Nephron (organoid): ENCODE measurements at regions not wholly inside any gene's neighbourhood (a gene's known extent, or its start where the extent isn't known, plus 50 kb on each side); places are given as distances from the start of the nearest gene placed in this dataset.

Experiments used
- H3K27ac Mint-ChIP-seq, 3 experiments: 2 replicates each; pipeline ENCODE4 v1.8.0; 2020; ENCODE audit warnings: mixed read lengths in 3 of 3, mild to moderate bottlenecking in 2 of 3, moderate library complexity in 1 of 3
- H3K27me3 Mint-ChIP-seq: 2 replicates; pipeline ENCODE4 v1.8.0; 2021; ENCODE audit warnings: low read depth, mild to moderate bottlenecking, moderate library complexity, mixed read lengths
- H3K36me3 Mint-ChIP-seq: 2 replicates; pipeline ENCODE4 v1.8.0; 2020; ENCODE audit warnings: low read depth, mixed read lengths
- H3K4me1 Mint-ChIP-seq: 2 replicates; pipeline ENCODE4 v1.8.0; 2020; ENCODE audit warnings: mixed read lengths
- H3K4me3 Mint-ChIP-seq, 3 experiments: 2 replicates each; pipeline ENCODE4 v1.8.0; 2020; ENCODE audit warnings: mild to moderate bottlenecking in 3 of 3, mixed read lengths in 3 of 3, moderate library complexity in 2 of 3
- H3K9me3 Mint-ChIP-seq: 2 replicates; pipeline ENCODE4 v1.8.0; 2020; ENCODE audit warnings: mixed read lengths
- TF ChIP-seq, protein P1 (sequence below), 3 experiments: fragments of 200-600 bp; sonication (generic); IDR thresholded peaks; one replicate each; pipeline ENCODE4 v1.5.0; 2021; ENCODE audit warnings: antibody characterized with exemption in 3 of 3; ENCODE audit not compliant: unreplicated experiment in 3 of 3

DNA sequence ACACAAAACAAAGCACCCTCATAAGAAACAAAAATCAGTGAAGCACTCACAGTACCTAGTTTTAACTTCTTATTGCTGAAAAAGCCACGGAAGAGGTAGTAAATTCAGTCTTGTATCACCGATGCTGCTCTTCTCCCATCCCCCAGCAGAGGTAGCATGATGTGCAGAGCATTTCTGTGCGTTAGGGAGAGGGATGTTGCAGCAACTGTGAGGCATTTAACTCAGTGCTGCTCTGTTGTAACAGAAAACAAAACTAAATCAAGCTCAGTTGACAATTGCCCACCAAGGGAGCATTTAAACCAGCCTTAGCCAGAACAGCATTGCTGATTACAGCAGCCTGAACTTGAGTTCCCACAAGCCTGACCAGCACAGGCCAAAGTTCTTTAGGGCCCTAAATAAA, 1279.7 kb upstream of the ADGRL3 start:
- Mint-ChIP-seq H3K4me3 (no peak overlapping the region), H3K36me3 (no peaks in the 10 kb centered on the region), H3K4me1 (no peaks in the 10 kb centered on the region), H3K27ac (peak overlapping the region in 1 of 3 experiments; percentile 40), H3K9me3 (no peaks in the 10 kb centered on the region), H3K27me3 (no peaks in the 10 kb centered on the region)
- TF ChIP-seq, protein P1, sequence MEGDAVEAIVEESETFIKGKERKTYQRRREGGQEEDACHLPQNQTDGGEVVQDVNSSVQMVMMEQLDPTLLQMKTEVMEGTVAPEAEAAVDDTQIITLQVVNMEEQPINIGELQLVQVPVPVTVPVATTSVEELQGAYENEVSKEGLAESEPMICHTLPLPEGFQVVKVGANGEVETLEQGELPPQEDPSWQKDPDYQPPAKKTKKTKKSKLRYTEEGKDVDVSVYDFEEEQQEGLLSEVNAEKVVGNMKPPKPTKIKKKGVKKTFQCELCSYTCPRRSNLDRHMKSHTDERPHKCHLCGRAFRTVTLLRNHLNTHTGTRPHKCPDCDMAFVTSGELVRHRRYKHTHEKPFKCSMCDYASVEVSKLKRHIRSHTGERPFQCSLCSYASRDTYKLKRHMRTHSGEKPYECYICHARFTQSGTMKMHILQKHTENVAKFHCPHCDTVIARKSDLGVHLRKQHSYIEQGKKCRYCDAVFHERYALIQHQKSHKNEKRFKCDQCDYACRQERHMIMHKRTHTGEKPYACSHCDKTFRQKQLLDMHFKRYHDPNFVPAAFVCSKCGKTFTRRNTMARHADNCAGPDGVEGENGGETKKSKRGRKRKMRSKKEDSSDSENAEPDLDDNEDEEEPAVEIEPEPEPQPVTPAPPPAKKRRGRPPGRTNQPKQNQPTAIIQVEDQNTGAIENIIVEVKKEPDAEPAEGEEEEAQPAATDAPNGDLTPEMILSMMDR (IDR thresholded peaks at IDR 0.05; ENCODE audit: unreplicated experiment in 3 of 3): no peak

DNA sequence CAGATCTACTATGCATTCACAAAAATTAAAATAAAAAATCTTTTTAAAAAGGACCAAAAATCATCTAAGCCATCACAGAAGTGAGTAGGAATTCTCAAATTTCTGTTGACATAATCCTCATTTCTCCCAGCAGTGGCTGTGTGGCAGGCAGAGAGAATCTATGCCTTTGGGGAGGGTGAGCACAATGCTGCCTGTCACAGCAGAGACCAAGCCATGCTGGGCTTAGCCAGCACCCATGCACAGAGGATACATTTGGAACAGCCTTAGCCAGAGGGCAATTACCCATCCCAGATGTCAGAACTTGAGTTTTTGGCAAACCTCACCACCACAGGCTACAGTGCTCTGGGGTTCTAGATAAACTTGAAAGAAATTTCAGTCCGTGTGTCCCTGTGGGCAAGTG, 1274.8 kb upstream of the ADGRL3 start:
- Mint-ChIP-seq H3K9me3 (peaks cover 9% of the 10 kb centered on the region), H3K27ac (no peak overlapping the region), H3K36me3 (no peaks in the 10 kb centered on the region), H3K27me3 (no peaks in the 10 kb centered on the region), H3K4me1 (no peaks in the 10 kb centered on the region), H3K4me3 (no peak overlapping the region)
- TF ChIP-seq, protein P1 (IDR thresholded peaks at IDR 0.05; ENCODE audit: unreplicated experiment in 3 of 3): no peak

DNA sequence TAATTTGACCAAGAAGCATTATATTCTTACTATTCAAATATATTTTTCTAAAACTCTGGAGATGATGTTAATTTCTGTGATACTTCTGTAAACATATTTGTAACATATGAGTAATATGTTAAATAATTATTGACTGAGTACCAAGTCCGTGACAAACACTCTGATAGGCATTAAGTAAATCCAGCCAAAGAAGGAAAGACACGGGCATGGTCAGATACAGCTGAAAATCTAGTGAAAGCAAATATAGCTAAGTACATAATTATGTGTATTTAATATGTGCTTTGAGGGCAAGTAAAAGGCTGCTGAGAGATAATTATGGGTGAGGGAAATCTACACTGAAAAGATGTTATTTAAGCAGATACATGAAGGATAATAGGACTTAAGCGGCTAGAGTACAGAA, 1263.6 kb upstream of the ADGRL3 start:
- H3K4me3 Mint-ChIP-seq: no peak overlapping the region
- TF ChIP-seq, protein P1 (IDR thresholded peaks at IDR 0.05; ENCODE audit: unreplicated experiment in 3 of 3): no peak
- no peaks in the 10 kb centered on the region for H3K4me1 Mint-ChIP-seq
- no peaks in the 10 kb centered on the region for H3K36me3 Mint-ChIP-seq
- H3K27me3 Mint-ChIP-seq: no peaks in the 10 kb centered on the region
- no peaks in the 10 kb centered on the region for H3K9me3 Mint-ChIP-seq
- H3K27ac Mint-ChIP-seq: no peak overlapping the region

DNA sequence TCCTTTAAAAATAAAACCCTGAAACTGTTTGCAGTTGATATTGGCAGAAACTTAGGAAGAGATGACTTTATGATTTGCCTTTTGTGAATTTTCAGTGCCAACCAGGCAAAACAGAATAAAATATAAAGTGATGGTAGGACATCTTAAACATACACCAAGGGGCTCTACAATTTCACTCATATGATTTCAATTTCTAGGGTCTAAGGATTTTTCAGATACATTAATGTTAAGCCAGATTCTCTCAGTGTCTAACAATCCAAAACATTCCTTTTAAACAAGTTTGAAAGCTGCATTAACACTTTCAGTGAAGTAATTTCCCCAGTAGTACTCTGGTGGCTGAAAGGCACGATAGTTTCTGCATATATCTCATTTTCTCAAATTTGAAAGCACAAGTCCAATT, 1262.0 kb upstream of the ADGRL3 start:
- no peaks in the 10 kb centered on the region for H3K9me3 Mint-ChIP-seq
- TF ChIP-seq, protein P1 (IDR thresholded peaks at IDR 0.05; ENCODE audit: unreplicated experiment in 3 of 3): no peak
- H3K27ac Mint-ChIP-seq: no peak overlapping the region
- no peaks in the 10 kb centered on the region for H3K36me3 Mint-ChIP-seq
- H3K4me1 Mint-ChIP-seq: no peaks in the 10 kb centered on the region
- H3K27me3 Mint-ChIP-seq: no peaks in the 10 kb centered on the region
- no peak overlapping the region for H3K4me3 Mint-ChIP-seq

DNA sequence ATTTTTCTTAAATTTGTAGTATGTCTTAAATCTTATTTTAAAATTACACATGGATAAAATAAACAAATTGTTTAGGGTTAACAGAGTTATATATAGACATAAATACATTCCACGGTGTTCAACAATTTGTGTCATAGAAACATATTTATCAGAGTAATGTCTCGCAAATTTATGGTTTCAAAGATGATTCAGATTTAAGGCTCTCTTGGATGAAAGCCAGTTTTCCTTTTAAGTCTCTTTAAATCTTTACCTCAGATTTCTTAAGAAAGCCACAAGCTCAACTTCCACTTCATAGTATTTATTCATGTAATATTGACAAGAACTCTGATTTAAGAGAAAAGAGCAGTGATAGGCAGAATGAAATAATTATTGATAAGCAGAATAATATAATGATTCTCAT, 1254.8 kb upstream of the ADGRL3 start:
- H3K27me3 Mint-ChIP-seq: no peaks in the 10 kb centered on the region
- H3K4me1 Mint-ChIP-seq: no peaks in the 10 kb centered on the region

DNA sequence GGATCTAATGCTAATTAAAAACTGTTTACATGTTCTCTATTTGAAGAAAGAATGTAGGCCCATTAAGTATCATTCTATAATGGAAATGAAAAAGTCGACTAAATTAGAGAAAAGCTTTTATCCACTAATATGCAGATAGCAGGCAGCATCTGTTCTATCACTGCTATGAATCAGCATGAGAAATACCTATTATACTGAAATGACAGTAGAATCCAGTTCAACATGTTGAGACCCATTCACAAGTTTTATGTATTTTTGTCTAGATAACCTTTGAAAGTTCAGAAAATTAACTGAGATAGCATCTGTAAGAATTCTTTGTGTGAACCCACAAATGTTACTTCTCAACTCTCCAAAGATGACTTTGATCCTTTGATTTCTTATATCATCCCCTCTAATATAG, 1254.4 kb upstream of the ADGRL3 start:
- Mint-ChIP-seq H3K4me1 (no peaks in the 10 kb centered on the region), H3K4me3 (no peak overlapping the region), H3K36me3 (no peaks in the 10 kb centered on the region), H3K27me3 (no peaks in the 10 kb centered on the region), H3K27ac (no peak overlapping the region), H3K9me3 (peaks cover 2% of the 10 kb centered on the region)
- TF ChIP-seq, protein P1 (IDR thresholded peaks at IDR 0.05; ENCODE audit: unreplicated experiment in 3 of 3): no peak

More for the DNA sequence above, 1254.8 kb upstream of the ADGRL3 start:
- peaks cover 2% of the 10 kb centered on the region for H3K9me3 Mint-ChIP-seq
- TF ChIP-seq, protein P1 (IDR thresholded peaks at IDR 0.05; ENCODE audit: unreplicated experiment in 3 of 3): no peak
- H3K4me3 Mint-ChIP-seq: no peak overlapping the region
- no peaks in the 10 kb centered on the region for H3K36me3 Mint-ChIP-seq
- H3K27ac Mint-ChIP-seq: no peak overlapping the region
